Astrocyte of the spinal cord (primary cell): ENCODE measurements at regions not wholly inside any gene's neighbourhood (a gene's known extent, or its start where the extent isn't known, plus 50 kb on each side); places are given as distances from the start of the nearest gene placed in this dataset.

Experiments
- DNase-seq: peaks from one replicate; pipeline ENCODE4 v3.0.0; 2011; ENCODE audit warnings: low read depth, low spot score
- H3K4me3 ChIP-seq: 2 replicates; pipeline ENCODE4 v1.5.1; 2011; ENCODE audit warnings: low read depth, mild to moderate bottlenecking, low read length, moderate library complexity
- in situ Hi-C: cut with HindIII; loops from 2 replicates; pipeline ENCODE4 v1.10.0; 2017; ENCODE audit warnings: low sequenced_read_pairs
- TF ChIP-seq, protein P1 (sequence below): IDR thresholded peaks from 2 replicates; pipeline ENCODE4 v1.5.1; 2012; ENCODE audit warnings: low read depth, mild to moderate bottlenecking, low read length, inconsistent platforms

DNA sequence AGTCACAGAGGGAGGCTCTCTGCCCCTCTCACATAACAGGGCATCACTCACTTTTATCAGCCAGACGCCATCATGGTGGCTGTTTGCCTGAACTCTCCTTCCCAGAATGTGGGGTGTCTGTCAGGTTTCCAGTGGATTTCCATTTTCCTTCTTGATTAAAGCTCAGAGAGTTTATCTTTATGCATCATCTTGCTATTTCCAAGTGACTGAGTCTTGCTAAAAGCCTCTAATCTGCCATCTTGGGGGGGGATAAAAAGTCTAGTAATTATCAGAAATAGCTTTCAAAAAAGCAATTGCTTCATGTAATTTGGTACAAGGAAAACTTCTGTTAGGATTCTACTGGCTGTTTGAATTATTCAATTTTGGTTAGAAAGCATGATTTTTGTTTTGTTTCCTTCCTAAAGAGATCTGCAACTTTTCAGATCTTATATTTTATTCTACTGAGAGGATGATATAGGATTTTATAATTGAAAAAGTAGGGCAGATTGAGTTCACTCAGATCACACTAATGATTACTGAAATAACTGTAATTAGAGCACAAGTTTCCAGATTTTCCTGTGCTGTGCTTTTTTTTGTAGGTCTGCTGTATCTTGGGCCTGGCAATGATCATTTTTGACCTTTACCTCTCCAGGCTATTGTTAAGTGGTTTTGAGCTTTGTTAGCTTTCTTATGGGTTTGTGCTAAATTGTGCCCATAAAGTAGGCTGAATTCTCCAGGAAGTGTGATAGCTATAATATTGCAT is 661.5 kb downstream of the TLE4 start:
- in situ Hi-C loops, result no loop called here
- no peak overlapping the region for H3K4me3 ChIP-seq
- TF ChIP-seq, protein P1, sequence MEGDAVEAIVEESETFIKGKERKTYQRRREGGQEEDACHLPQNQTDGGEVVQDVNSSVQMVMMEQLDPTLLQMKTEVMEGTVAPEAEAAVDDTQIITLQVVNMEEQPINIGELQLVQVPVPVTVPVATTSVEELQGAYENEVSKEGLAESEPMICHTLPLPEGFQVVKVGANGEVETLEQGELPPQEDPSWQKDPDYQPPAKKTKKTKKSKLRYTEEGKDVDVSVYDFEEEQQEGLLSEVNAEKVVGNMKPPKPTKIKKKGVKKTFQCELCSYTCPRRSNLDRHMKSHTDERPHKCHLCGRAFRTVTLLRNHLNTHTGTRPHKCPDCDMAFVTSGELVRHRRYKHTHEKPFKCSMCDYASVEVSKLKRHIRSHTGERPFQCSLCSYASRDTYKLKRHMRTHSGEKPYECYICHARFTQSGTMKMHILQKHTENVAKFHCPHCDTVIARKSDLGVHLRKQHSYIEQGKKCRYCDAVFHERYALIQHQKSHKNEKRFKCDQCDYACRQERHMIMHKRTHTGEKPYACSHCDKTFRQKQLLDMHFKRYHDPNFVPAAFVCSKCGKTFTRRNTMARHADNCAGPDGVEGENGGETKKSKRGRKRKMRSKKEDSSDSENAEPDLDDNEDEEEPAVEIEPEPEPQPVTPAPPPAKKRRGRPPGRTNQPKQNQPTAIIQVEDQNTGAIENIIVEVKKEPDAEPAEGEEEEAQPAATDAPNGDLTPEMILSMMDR, result no peak
- DNase-seq, result no peak

DNA sequence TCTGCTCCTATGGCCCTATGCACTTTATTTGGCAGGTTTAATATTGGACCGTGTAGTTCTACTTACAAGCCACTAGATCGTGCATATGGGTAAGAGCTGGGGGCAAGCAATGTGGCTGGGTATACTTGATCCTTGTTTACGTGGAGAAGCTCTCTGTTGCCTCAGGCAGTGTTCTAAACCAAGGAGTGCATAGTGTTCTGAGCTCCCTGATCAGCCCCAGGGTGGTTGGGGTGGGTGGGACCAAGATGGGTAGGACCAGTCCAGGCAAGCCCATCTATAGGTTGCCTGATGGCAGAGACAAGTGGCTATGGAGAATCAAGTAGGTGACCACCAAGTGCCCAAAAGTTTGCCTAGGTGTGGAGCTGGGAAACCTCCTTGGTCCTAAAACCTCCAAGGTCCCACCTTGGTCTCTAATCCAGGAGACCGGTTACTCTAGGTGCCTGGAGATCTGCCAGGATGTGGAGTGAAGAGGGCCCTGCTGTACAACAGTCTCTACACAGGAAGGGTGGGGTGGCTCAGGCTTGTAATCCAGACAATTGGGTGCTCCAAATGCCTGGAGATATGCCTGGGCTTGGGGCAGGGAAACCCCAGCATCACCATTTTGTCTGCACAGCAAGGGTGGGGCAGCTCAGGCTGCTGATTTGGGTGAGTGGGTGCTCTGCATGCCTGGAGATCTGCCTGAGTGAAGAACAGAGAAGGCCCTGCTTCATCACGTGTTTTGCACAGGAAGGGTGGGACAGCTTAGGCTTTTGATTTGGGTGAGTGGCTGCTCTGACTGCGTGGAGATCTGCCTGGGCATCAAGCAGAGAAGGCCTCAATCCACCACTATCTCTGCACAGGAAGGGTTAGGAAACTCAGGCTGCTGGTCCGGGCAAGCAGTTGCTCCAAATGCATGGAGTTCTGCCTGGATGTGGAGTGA is 659.8 kb downstream of the TLE4 start:
- H3K4me3 ChIP-seq, result no peak overlapping the region
- in situ Hi-C loops, result no loop called here
- DNase-seq, result no peak
- TF ChIP-seq, protein P1, result no peak

DNA sequence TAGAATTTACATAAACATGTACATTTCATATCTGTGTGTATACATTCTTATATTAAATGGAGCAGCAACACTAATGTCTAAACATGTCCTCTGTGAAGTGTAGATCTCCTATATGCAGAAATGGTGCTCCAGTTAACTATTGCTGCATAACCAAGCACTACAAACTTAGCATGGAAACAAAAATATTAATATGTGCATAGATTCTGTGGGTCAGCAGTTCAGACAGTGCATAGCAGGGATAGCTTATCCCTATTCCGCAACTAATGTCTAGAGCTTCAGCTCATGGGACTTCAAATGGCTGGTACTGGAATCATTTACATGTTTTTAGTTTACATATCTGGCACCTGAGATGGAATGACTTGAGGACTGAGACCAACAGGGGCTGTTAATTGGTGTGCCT is 652.1 kb downstream of the TLE4 start:
- in situ Hi-C loops, result no loop called here
- H3K4me3 ChIP-seq, result no peak overlapping the region
- DNase-seq, result no peak
- TF ChIP-seq, protein P1, result no peak

DNA sequence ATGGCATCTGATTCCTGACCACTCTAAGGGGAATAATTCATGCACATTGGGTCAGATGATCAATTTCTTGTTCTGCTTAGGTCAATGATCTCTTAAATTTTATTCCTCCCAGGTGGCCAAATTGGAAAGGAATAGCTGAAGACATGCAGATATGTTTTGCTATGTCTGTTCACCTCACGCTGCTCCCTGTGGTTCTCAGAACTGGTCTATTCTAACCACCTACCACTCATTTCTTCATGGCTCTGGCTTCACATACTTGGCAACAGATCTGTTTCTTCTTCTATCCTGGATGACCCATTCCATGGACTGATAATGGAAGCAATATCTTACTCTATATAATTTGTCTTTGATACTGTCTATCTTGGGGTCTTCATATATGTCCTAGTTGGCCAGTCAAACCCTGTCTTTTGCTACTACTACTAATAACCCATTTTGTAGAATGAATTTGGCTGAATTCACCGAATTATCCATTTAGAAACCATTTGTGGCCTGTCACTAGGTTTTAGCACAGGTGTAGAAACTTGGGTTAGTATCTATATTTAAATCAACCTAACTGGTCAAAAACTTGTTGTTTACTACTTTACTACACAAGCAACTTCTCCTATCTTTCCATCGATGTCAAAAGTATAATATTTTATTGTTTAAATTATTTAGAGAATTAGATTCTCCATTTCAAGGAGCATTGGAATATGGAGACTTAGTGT is 650.9 kb downstream of the TLE4 start:
- DNase-seq, result no peak
- in situ Hi-C loops, result no loop called here
- TF ChIP-seq, protein P1, result no peak
- no peak overlapping the region for H3K4me3 ChIP-seq

DNA sequence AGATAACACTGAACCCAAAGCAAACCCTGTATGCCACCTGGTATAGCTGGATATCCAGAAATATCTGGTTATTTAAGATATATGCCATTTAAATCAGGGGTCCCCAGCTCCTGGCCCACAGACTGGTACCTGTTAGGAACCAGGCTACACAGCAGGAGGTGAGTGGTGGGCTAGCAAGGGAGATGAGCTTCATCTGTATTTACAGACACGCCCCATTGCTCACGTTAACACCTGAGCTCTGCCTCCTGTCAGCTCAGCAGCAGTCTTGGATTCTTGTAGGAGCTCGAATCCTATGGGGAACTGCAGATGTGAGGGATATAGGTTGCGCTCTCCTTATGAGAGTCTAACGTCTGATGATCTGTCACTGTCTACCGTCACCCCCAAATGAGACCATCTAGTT is 646.6 kb downstream of the TLE4 start:
- in situ Hi-C loops, result no loop called here
- TF ChIP-seq, protein P1, result no peak
- no peak for DNase-seq

DNA sequence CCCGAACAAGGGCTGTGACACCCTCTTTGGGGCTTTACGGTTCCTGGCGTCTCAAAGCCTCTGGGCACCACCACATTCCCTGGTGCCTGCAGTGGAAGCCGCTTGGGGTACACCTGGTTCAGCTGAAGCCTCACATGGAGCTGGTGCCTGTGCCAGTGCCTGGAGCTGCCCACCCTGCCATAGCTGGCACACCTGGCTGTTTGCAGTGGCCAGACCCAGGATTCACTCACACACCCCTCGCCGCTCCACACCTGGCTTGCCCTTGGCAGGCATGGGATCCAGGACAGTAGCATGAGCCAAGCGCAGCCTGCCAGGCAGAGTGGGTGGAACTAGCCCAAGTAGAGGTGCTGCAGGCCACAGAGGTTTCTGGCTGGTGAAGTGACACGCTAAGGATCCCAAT is 641.8 kb downstream of the TLE4 start:
- no peak overlapping the region for H3K4me3 ChIP-seq
- DNase-seq, result no peak
- TF ChIP-seq, protein P1, result no peak
- in situ Hi-C loops, result no loop called here

More for the DNA sequence above, 646.6 kb downstream of the TLE4 start:
- H3K4me3 ChIP-seq, result no peak overlapping the region
